ENCODE measurements at regions not wholly inside any gene's neighbourhood (a gene's known extent, or its start where the extent isn't known, plus 50 kb on each side); places are given as distances from the start of the nearest gene placed in this dataset.

GRCh38 chr6:170205126-170205525 lies 85.8 kb downstream of the DLL1 start:
- TF ChIP-seq CTCF (IDR thresholded peaks at IDR 0.05) (no peak), POLR2A (IDR thresholded peaks at IDR 0.05) (no peak)
